ENCODE measurements at regions not wholly inside any gene's neighbourhood (a gene's known extent, or its start where the extent isn't known, plus 50 kb on each side); places are given as distances from the start of the nearest gene placed in this dataset.

DNA sequence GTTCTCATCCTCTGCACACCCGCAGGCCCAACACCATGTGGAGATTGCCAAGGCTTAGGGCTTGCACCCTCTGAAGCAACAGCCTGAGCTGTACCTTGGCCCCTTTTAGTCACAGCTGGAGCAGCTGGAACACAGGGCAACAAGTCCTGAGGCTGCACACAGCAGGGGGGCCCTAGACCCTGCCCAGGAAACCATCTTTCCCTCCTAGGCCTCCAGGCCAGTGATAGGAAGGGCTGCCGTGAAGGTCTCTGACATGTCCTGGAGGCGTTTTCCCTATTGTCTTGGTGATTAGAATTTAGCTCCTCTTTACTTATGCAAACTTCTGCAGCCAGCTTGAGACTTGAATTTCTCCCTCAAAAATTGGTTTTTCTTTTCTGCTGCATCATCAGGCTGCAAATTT, 373.5 kb upstream of the CLEC14A start:
- Histone ChIP-seq H3F3A (ENCODE audit: insufficient read depth) (no peaks in the 10 kb centered on the region), H3K4me2 (ENCODE audit: unreplicated experiment) (no peak overlapping the region), H3K9ac (no peak overlapping the region), H3K9me3 (ENCODE audit: low read depth) (no peaks in the 10 kb centered on the region), H3K36me3 (ENCODE audit: low read depth) (no peaks in the 10 kb centered on the region), H2AFZ (no peak overlapping the region), H3K79me2 (ENCODE audit: insufficient read depth) (no peaks in the 10 kb centered on the region), H3K4me3 (no peak overlapping the region), H3K9me2 (ENCODE audit: insufficient read depth) (no peaks in the 10 kb centered on the region), H4K20me1 (ENCODE audit: insufficient read depth) (no peaks in the 10 kb centered on the region), H3K27ac (no peak overlapping the region), H3K27me3 (replicated peaks; ENCODE audit: insufficient read depth) (peaks cover 4% of the 10 kb centered on the region; the same call in 1 of the 2 replicates), H3K4me1 (ENCODE audit: insufficient read depth) (no peaks in the 10 kb centered on the region)
- DNase-seq, result no peak
- TF ChIP-seq EZH2phosphoT487 (IDR thresholded peaks at IDR 0.05; ENCODE audit: insufficient read depth, low read depth) (no peak), EZH2 (IDR thresholded peaks at IDR 0.05; ENCODE audit: insufficient read depth, poor library complexity, severe bottlenecking) (no peak)
- 24 to 31% methylated on average over 3 of the region's 3 CpGs for whole genome bisulfite sequencing, 2 experiments (ENCODE audit: low coverage in 1 of 2, low lambda C conversion rate in 2 of 2, missing lambda C conversion rate in 2 of 2)
- in situ Hi-C loops (cut with MboI), result no loop called here

DNA sequence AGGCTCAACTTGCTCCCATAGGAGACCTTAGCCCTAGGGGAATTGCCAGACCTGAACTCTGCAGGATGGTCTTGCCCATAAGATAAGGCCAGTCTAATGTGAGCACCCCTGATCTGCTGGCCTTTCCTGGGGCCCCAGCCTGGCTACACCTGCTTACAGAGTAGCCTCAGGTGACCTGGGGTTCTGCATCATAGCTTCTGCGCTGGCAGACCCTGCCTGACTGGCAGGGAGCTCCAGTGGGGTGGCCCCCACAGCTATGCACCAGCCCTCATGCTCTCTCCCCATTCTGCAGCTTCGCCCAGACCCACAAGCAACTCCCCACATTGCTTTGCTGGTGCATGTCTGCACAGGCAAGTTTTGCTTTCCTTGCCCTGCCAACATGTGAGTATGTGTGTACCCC, 371.3 kb upstream of the CLEC14A start:
- Histone ChIP-seq H3K79me2 (ENCODE audit: insufficient read depth) (no peaks in the 10 kb centered on the region), H3K4me2 (ENCODE audit: unreplicated experiment) (no peak overlapping the region), H3K4me3 (no peak overlapping the region), H3K4me1 (ENCODE audit: insufficient read depth) (no peaks in the 10 kb centered on the region), H3K9me2 (ENCODE audit: insufficient read depth) (no peaks in the 10 kb centered on the region), H3K9ac (no peak overlapping the region), H2AFZ (no peak overlapping the region), H3K27me3 (replicated peaks; ENCODE audit: insufficient read depth) (no peaks in the 10 kb centered on the region; the same call in 1 of the 2 replicates), H3K36me3 (ENCODE audit: low read depth) (no peaks in the 10 kb centered on the region), H3F3A (ENCODE audit: insufficient read depth) (peaks cover 5% of the 10 kb centered on the region; the same call in 1 of the 2 replicates), H3K9me3 (ENCODE audit: low read depth) (no peaks in the 10 kb centered on the region), H3K27ac (no peak overlapping the region), H4K20me1 (ENCODE audit: insufficient read depth) (no peaks in the 10 kb centered on the region)
- in situ Hi-C loops (cut with MboI), result no loop called here
- no peak for DNase-seq
- WGBS, 2 experiments (ENCODE audit: low coverage in 1 of 2, low lambda C conversion rate in 2 of 2, missing lambda C conversion rate in 2 of 2), result 39 to 43% methylated on average over 2 of the region's 2 CpGs
- TF ChIP-seq EZH2 (IDR thresholded peaks at IDR 0.05; ENCODE audit: insufficient read depth, poor library complexity, severe bottlenecking), result no peak
- no peak for TF ChIP-seq EZH2phosphoT487 (IDR thresholded peaks at IDR 0.05; ENCODE audit: insufficient read depth, low read depth)

DNA sequence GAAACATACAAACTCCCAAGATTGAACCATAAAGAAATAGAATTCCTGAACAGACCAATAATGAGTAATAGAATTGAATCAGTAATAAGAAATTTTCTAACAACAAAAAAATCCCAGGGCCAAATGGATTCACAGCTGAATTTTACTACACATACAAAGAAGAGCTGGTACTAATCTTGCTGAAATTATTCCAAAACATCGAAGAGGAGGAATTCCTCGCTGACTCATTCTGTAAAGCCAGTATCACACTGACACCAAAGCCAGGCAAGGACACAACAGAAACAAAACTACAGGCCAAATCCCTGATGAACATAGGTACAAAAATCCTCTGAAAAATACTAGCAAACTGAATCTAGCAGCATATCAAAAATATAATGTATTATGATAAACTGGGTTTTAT, 367.8 kb upstream of the CLEC14A start:
- no peaks in the 10 kb centered on the region for H3K9me2 ChIP-seq (ENCODE audit: insufficient read depth)
- DNase-seq, result peak; percentile 67
- no peaks in the 10 kb centered on the region for H3K36me3 ChIP-seq (ENCODE audit: low read depth)
- H3K4me3 ChIP-seq, result no peak overlapping the region
- H3K4me2 ChIP-seq (ENCODE audit: unreplicated experiment), result no peak overlapping the region
- in situ Hi-C loops (cut with MboI), result no loop called here
- H2AFZ ChIP-seq, result no peak overlapping the region
- no peak for TF ChIP-seq EZH2phosphoT487 (IDR thresholded peaks at IDR 0.05; ENCODE audit: insufficient read depth, low read depth)
- no peak for TF ChIP-seq EZH2 (IDR thresholded peaks at IDR 0.05; ENCODE audit: insufficient read depth, poor library complexity, severe bottlenecking)
- H3K27me3 ChIP-seq (replicated peaks; ENCODE audit: insufficient read depth), result no peaks in the 10 kb centered on the region
- 28% methylated on average over 2 of the region's 2 CpGs for WGBS, 2 experiments (ENCODE audit: low coverage in 1 of 2, low lambda C conversion rate in 2 of 2, missing lambda C conversion rate in 2 of 2)
- H3F3A ChIP-seq (ENCODE audit: insufficient read depth), result peaks cover 5% of the 10 kb centered on the region; the same call in 1 of the 2 replicates
- no peak overlapping the region for H3K27ac ChIP-seq
- no peaks in the 10 kb centered on the region for H3K4me1 ChIP-seq (ENCODE audit: insufficient read depth)
- no peaks in the 10 kb centered on the region for H4K20me1 ChIP-seq (ENCODE audit: insufficient read depth)
- no peak overlapping the region for H3K9ac ChIP-seq
- H3K9me3 ChIP-seq (ENCODE audit: low read depth), result no peaks in the 10 kb centered on the region
- no peaks in the 10 kb centered on the region for H3K79me2 ChIP-seq (ENCODE audit: insufficient read depth)

DNA sequence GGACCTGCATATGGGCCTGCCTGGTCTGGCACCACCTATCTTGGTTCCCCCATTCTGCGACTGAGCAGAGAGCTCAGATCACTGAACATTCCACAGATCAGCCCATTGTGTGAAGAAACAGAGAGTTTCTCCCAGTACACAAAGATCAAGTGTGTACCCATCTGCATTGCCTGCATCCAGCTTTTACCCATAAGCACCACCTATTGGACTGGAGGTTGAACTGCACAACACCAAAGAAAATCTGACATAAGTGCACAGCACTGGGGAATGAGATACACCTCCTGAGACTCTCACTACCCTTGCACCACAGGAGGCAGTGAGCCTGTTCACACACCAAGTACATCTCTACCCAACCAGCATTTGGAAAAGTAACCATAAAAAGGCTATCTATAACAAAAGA, 362.6 kb upstream of the CLEC14A start:
- Histone ChIP-seq H3K9ac (no peak overlapping the region), H3K4me3 (no peak overlapping the region), H3K9me2 (ENCODE audit: insufficient read depth) (no peaks in the 10 kb centered on the region), H3K27ac (no peak overlapping the region), H3F3A (ENCODE audit: insufficient read depth) (peaks cover 5% of the 10 kb centered on the region; the same call in 1 of the 2 replicates), H2AFZ (no peak overlapping the region), H3K4me1 (ENCODE audit: insufficient read depth) (no peaks in the 10 kb centered on the region), H3K79me2 (ENCODE audit: insufficient read depth) (no peaks in the 10 kb centered on the region), H3K27me3 (replicated peaks; ENCODE audit: insufficient read depth) (no peaks in the 10 kb centered on the region), H4K20me1 (ENCODE audit: insufficient read depth) (no peaks in the 10 kb centered on the region), H3K9me3 (ENCODE audit: low read depth) (no peaks in the 10 kb centered on the region), H3K4me2 (ENCODE audit: unreplicated experiment) (no peak overlapping the region), H3K36me3 (ENCODE audit: low read depth) (no peaks in the 10 kb centered on the region)
- WGBS, 2 experiments (ENCODE audit: low coverage in 1 of 2, low lambda C conversion rate in 2 of 2, missing lambda C conversion rate in 2 of 2), result 69 to 91% methylated on average over 1 of the region's 1 CpG
- DNase-seq, result no peak
- in situ Hi-C loops (cut with MboI), result no loop called here
- TF ChIP-seq EZH2 (IDR thresholded peaks at IDR 0.05; ENCODE audit: insufficient read depth, poor library complexity, severe bottlenecking) (no peak), EZH2phosphoT487 (IDR thresholded peaks at IDR 0.05; ENCODE audit: insufficient read depth, low read depth) (no peak)

DNA sequence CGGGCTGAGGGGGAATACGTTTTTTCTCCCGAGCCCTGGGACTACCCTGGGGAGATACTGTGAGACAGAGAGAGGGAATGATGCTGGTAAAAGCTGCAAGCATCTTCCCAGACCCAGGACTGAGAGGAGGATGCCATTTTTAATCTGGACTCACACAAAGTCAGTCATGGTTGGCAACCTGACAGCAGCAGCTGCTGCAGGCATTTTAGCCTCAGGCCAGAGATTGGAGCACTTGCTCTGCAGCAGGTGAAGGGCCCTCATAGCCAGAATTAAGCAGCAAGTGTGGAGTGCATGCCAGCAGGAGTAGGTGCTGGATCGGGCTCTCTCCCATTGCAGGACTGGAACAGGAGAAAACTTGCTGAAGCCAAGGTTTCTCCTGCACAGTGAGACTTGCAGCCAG, 361.1 kb upstream of the CLEC14A start:
- Histone ChIP-seq H3K27me3 (replicated peaks; ENCODE audit: insufficient read depth) (no peaks in the 10 kb centered on the region), H3K9ac (no peak overlapping the region), H3K9me2 (ENCODE audit: insufficient read depth) (no peaks in the 10 kb centered on the region), H3F3A (ENCODE audit: insufficient read depth) (no peaks in the 10 kb centered on the region), H3K9me3 (ENCODE audit: low read depth) (no peaks in the 10 kb centered on the region), H3K4me1 (ENCODE audit: insufficient read depth) (no peaks in the 10 kb centered on the region), H3K79me2 (ENCODE audit: insufficient read depth) (no peaks in the 10 kb centered on the region), H2AFZ (no peak overlapping the region), H3K4me3 (no peak overlapping the region), H3K36me3 (ENCODE audit: low read depth) (no peaks in the 10 kb centered on the region), H4K20me1 (ENCODE audit: insufficient read depth) (no peaks in the 10 kb centered on the region), H3K27ac (no peak overlapping the region), H3K4me2 (ENCODE audit: unreplicated experiment) (no peak overlapping the region)
- peak; percentile 43 for DNase-seq
- WGBS, 2 experiments (ENCODE audit: low coverage in 1 of 2, low lambda C conversion rate in 2 of 2, missing lambda C conversion rate in 2 of 2), result 25 to 30% methylated on average over 4 of the region's 4 CpGs
- TF ChIP-seq EZH2phosphoT487 (IDR thresholded peaks at IDR 0.05; ENCODE audit: insufficient read depth, low read depth), result no peak
- TF ChIP-seq EZH2 (IDR thresholded peaks at IDR 0.05; ENCODE audit: insufficient read depth, poor library complexity, severe bottlenecking), result no peak
- in situ Hi-C loops (cut with MboI), result no loop called here

Measured in GM23248 (cell line).